ENCODE measurements at regions not wholly inside any gene's neighbourhood (a gene's known extent, or its start where the extent isn't known, plus 50 kb on each side); places are given as distances from the start of the nearest gene placed in this dataset.

DNA sequence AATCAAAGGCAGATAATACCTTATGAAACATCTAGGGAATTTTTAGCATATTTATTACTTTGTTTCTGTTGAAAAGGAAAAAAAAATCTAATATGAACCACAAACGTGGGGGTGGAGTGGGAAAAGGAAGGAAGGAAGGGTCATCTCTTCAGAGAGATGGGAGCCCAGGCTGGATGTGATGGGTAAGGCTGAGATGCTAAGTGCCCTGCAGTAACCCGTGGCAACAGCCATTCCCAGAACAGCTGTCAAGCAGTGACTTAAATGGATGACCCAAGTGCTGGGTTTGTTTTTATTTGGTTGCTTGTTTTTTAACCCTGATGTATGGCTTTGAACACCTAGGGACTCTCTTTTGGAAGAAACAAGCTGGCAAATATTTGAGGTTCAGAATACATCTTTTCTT is 50.7 kb upstream of the KLF7 start:
- Histone ChIP-seq H3K27ac (ENCODE audit: low read depth in 1 of 2, low read length in 2 of 2) (no peak overlapping the region), H3K4me1 (ENCODE audit: control insufficient read depth in 1 of 2, insufficient read depth in 2 of 2, low read length in 2 of 2) (no peaks in the 10 kb centered on the region), H3K4me3 (ENCODE audit: low read length in 2 of 2) (no peak overlapping the region), H3K36me3 (ENCODE audit: control insufficient read depth in 1 of 2, insufficient read depth in 2 of 2, low read length in 1 of 2) (no peaks in the 10 kb centered on the region), H3K27me3 (ENCODE audit: control insufficient read depth in 1 of 2, insufficient read depth in 2 of 2, low read length in 1 of 2) (no peaks in the 10 kb centered on the region), H3K9me3 (ENCODE audit: control insufficient read depth, low read length) (no peaks in the 10 kb centered on the region)
- intact Hi-C loops (cut with DNase I) = no loop called here
- no peak for ATAC-seq (ENCODE audit: low FRiP score)
- 11 to 14% methylated on average over 2 of the region's 2 CpGs for WGBS, 2 donors
- DNase-seq = no peak

DNA sequence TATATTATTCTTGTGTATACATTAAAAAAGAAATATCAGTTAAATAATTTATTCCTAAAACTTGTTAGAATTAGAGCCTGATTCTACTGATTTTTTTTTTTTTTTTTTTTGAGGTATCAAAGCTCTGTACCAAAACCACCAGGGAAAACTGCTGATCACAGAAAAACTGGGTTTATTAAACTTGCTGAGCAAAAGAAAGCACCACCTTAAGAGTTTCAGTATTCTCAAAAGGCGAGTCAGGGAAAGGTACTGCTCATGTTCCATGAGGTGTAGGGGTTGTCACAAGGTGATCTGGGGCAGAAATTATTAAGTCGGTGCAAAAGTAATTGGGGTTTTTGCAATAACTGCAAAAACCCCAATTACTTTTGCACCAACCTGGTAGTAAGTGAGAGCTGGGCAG is 51.7 kb upstream of the KLF7 start:
- no peaks in the 10 kb centered on the region for H3K4me1 ChIP-seq (ENCODE audit: control insufficient read depth in 1 of 2, insufficient read depth in 2 of 2, low read length in 2 of 2)
- 88 to 98% methylated on average over 2 of the region's 2 CpGs for WGBS, 2 donors
- DNase-seq (no peak), ATAC-seq (ENCODE audit: low FRiP score) (no peak)
- no peaks in the 10 kb centered on the region for H3K36me3 ChIP-seq (ENCODE audit: control insufficient read depth in 1 of 2, insufficient read depth in 2 of 2, low read length in 1 of 2)
- H3K9me3 ChIP-seq (ENCODE audit: control insufficient read depth, low read length) = no peaks in the 10 kb centered on the region
- H3K27ac ChIP-seq (ENCODE audit: low read depth in 1 of 2, low read length in 2 of 2) = no peak overlapping the region
- H3K27me3 ChIP-seq (ENCODE audit: control insufficient read depth in 1 of 2, insufficient read depth in 2 of 2, low read length in 1 of 2) = no peaks in the 10 kb centered on the region
- intact Hi-C loops (cut with DNase I) = no loop called here
- H3K4me3 ChIP-seq (ENCODE audit: low read length in 2 of 2) = no peak overlapping the region

DNA sequence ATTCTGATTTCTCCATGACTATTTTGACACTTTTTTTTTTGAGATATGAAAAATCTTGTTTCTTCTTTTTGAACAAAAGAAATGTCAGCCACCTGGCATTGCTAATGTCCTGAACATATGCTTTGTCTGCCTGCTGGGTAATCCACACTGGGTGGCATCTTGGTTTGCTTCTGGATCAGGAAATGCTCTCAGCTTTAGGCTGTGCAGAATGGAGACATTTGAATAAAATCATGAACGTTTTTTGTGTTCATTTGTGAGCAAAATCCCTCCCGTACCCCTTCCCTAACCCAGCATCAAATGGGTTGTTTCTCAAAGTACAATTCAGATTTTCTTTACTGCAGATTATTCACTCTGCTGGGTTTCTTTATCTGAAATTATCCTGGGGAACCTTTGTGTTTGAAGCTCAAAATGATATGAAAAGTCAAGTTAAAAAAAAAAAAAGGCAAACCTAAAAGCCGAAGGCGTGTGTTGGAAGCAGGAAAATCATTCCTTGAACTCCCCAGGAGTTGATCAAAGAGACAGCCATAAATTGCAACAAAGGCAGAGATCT is 53.4 kb upstream of the KLF7 start:
- H3K4me3 ChIP-seq (ENCODE audit: low read length in 2 of 2) = no peak overlapping the region
- intact Hi-C loops (cut with DNase I) = no loop called here
- no peaks in the 10 kb centered on the region for H3K4me1 ChIP-seq (ENCODE audit: control insufficient read depth in 1 of 2, insufficient read depth in 2 of 2, low read length in 2 of 2)
- WGBS, 2 donors = 56 to 66% methylated on average over 4 of the region's 4 CpGs
- H3K36me3 ChIP-seq (ENCODE audit: control insufficient read depth in 1 of 2, insufficient read depth in 2 of 2, low read length in 1 of 2) = no peaks in the 10 kb centered on the region
- no peak for ATAC-seq (ENCODE audit: low FRiP score)
- DNase-seq = no peak
- H3K9me3 ChIP-seq (ENCODE audit: control insufficient read depth, low read length) = no peaks in the 10 kb centered on the region
- no peak overlapping the region for H3K27ac ChIP-seq (ENCODE audit: low read depth in 1 of 2, low read length in 2 of 2)
- no peaks in the 10 kb centered on the region for H3K27me3 ChIP-seq (ENCODE audit: control insufficient read depth in 1 of 2, insufficient read depth in 2 of 2, low read length in 1 of 2)

DNA sequence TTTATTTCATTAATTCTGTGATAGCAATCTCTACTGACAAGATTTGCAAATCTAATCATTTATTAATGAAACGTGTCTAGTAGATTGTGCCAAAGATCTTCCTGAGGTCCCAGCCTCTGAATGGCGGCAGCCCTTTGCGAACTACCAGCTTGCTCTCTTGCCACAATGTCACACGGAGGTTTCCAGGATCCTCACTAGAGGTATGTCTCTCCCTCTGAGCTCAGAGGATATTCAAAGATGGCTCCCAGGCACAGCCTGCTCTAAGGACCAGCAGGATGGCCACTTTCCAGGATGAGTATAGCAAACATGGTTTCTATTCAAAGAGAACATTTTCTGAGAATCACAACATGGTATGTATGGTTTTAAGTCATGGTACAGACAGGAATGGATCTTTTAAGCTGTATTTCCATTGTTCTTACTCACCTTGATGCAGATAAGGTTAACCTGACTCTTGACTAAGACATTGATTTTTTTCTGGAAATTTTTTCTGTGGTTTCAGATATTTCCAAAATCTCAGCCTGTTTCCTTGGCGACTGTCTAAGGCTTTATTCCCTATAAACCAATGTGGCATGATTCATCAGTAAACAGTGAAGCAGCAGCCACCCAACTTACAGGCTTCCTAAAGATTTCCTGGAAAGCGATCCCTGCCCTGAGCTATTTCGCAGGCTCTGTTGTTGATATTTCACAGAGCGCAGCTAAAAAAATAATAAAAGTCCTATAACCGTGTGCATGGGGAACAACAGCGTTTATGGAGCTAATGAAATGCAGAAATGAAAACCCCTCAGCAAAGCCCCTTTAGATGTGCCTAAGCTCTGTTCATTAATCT is 54.1 kb upstream of the KLF7 start:
- intact Hi-C loops (cut with DNase I) = no loop called here
- Histone ChIP-seq H3K4me1 (ENCODE audit: control insufficient read depth in 1 of 2, insufficient read depth in 2 of 2, low read length in 2 of 2) (peaks cover 1% of the 10 kb centered on the region in 2 donors), H3K4me3 (ENCODE audit: low read length in 2 of 2) (no peak overlapping the region), H3K27ac (ENCODE audit: low read depth in 1 of 2, low read length in 2 of 2) (no peak overlapping the region), H3K36me3 (ENCODE audit: control insufficient read depth in 1 of 2, insufficient read depth in 2 of 2, low read length in 1 of 2) (no peaks in the 10 kb centered on the region), H3K27me3 (ENCODE audit: control insufficient read depth in 1 of 2, insufficient read depth in 2 of 2, low read length in 1 of 2) (no peaks in the 10 kb centered on the region), H3K9me3 (ENCODE audit: control insufficient read depth, low read length) (no peaks in the 10 kb centered on the region)
- 32 to 41% methylated on average over 10 of the region's 10 CpGs for WGBS, 2 donors
- no peak for ATAC-seq (ENCODE audit: low FRiP score)
- DNase-seq = no peak

DNA sequence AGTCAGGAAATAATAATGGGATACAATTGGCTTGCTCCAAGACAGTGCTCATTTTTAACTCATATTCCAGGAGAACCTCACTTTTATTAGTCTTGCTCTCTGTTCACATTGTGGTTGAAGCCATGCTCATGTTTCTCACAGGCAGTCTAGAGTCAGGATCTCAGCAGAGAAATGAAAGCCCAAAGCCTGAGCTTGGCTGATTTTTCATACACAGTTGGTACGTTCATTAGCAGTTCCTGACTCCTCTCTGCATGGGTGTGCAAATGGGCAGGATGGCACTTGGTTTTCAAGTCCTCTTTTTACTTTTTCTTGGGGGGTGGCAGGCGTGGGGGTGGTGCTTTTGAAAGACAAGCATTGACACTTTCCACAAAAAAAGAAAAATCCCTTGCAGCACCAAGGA is 56.0 kb upstream of the KLF7 start:
- H3K9me3 ChIP-seq (ENCODE audit: control insufficient read depth, low read length) = no peaks in the 10 kb centered on the region
- no peak overlapping the region for H3K4me3 ChIP-seq (ENCODE audit: low read length in 2 of 2)
- H3K4me1 ChIP-seq (ENCODE audit: control insufficient read depth in 1 of 2, insufficient read depth in 2 of 2, low read length in 2 of 2) = peaks cover 1 to 4% of the 10 kb centered on the region in 2 donors
- ATAC-seq (ENCODE audit: low FRiP score) = no peak
- no peaks in the 10 kb centered on the region for H3K36me3 ChIP-seq (ENCODE audit: control insufficient read depth in 1 of 2, insufficient read depth in 2 of 2, low read length in 1 of 2)
- no peaks in the 10 kb centered on the region for H3K27me3 ChIP-seq (ENCODE audit: control insufficient read depth in 1 of 2, insufficient read depth in 2 of 2, low read length in 1 of 2)
- no peak for DNase-seq
- WGBS, 2 donors = 43 to 57% methylated on average over 2 of the region's 2 CpGs
- intact Hi-C loops (cut with DNase I) = no loop called here
- H3K27ac ChIP-seq (ENCODE audit: low read depth in 1 of 2, low read length in 2 of 2) = no peak overlapping the region

DNA sequence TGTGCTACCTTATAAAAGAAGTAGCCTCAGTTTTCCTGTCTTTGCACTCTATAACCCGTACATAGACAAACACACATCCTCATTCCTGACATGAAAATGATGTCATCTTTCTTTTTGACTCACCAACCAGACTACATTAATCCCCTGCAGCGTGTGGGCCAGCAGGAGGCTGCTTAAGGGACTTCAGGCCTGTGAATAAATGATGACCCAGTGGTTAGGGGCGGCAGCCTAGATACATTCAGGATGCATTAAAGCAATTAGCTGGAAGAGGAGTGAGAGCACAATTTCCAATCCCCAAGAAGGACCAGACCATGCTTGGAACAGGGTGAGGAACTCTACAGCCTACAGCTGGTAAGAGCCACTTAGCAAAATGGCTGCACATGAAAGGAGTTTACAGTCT is 57.3 kb upstream of the KLF7 start:
- ATAC-seq (ENCODE audit: low FRiP score) (no peak), DNase-seq (no peak)
- no peak overlapping the region for H3K27ac ChIP-seq (ENCODE audit: low read depth in 1 of 2, low read length in 2 of 2)
- H3K36me3 ChIP-seq (ENCODE audit: control insufficient read depth in 1 of 2, insufficient read depth in 2 of 2, low read length in 1 of 2) = no peaks in the 10 kb centered on the region
- no peaks in the 10 kb centered on the region for H3K9me3 ChIP-seq (ENCODE audit: control insufficient read depth, low read length)
- 93 to 94% methylated on average over 3 of the region's 3 CpGs for WGBS, 2 donors
- H3K4me3 ChIP-seq (ENCODE audit: low read length in 2 of 2) = no peak overlapping the region
- intact Hi-C loops (cut with DNase I) = no loop called here
- no peaks in the 10 kb centered on the region for H3K27me3 ChIP-seq (ENCODE audit: control insufficient read depth in 1 of 2, insufficient read depth in 2 of 2, low read length in 1 of 2)
- H3K4me1 ChIP-seq (ENCODE audit: control insufficient read depth in 1 of 2, insufficient read depth in 2 of 2, low read length in 2 of 2) = peaks cover 1 to 4% of the 10 kb centered on the region in 2 donors

DNA sequence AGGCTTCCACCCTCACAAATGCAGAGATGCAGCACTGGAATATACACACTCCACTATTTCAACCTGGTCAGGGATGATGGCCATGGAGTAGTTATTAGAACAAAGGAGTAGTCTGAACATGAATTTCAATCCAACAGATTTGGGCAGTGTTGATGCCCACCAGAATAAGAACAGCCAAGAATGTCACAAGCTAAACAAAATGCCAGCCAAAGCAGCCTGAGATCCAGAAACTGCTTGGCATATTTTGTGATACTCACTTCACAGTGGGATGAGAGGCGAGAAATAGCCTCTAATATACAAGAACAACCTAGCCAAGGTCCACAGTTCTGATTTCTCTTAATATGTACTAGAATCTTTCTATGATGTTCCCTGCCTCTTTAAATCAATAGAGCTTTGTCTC is 58.6 kb upstream of the KLF7 start:
- DNase-seq (no peak), ATAC-seq (ENCODE audit: low FRiP score) (no peak)
- no peaks in the 10 kb centered on the region for H3K9me3 ChIP-seq (ENCODE audit: control insufficient read depth, low read length)
- H3K36me3 ChIP-seq (ENCODE audit: control insufficient read depth in 1 of 2, insufficient read depth in 2 of 2, low read length in 1 of 2) = no peaks in the 10 kb centered on the region
- no peak overlapping the region for H3K27ac ChIP-seq (ENCODE audit: low read depth in 1 of 2, low read length in 2 of 2)
- H3K27me3 ChIP-seq (ENCODE audit: control insufficient read depth in 1 of 2, insufficient read depth in 2 of 2, low read length in 1 of 2) = no peaks in the 10 kb centered on the region
- 4 to 16% methylated on average over 1 of the region's 1 CpG for WGBS, 2 donors
- H3K4me3 ChIP-seq (ENCODE audit: low read length in 2 of 2) = no peak overlapping the region
- intact Hi-C loops (cut with DNase I) = no loop called here
- H3K4me1 ChIP-seq (ENCODE audit: control insufficient read depth in 1 of 2, insufficient read depth in 2 of 2, low read length in 2 of 2) = peaks cover 1 to 4% of the 10 kb centered on the region in 2 donors

DNA sequence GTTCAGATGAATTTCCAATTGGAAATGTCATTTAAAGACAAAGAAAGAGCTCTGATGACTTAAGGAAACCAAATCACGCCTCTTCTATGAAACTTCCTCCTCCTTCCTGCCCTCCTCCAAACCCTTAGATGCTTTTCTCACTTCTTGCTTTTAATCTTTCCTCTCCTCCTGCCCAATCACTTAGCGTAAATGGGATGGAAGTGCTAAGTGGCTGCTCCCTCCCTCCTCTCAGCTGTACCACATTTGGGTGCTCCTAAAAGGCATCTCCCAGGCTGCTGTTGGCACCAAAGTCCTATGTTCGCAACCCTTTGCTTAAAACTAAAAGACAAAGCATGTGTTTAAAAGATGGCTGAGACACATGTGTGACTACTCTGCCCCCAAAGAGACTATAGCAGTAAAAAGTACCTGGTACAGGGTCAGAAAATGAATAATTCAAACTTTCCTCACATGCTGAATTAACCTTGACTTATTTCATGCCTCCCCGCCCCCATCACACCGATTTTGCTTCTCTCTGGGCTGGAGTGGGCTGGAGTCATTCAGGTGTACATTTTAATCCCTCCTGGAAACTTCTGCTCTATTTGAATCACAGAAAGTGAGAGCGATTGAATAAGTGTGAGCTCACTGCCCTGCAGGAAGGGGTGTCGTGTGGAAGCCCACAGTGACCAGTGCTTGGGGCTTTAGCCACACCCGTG is 59.2 kb upstream of the KLF7 start:
- Histone ChIP-seq H3K4me1 (ENCODE audit: control insufficient read depth in 1 of 2, insufficient read depth in 2 of 2, low read length in 2 of 2) (peaks cover 1 to 4% of the 10 kb centered on the region in 2 donors), H3K27ac (ENCODE audit: low read depth in 1 of 2, low read length in 2 of 2) (no peak overlapping the region), H3K4me3 (ENCODE audit: low read length in 2 of 2) (no peak overlapping the region), H3K27me3 (ENCODE audit: control insufficient read depth in 1 of 2, insufficient read depth in 2 of 2, low read length in 1 of 2) (no peaks in the 10 kb centered on the region), H3K9me3 (ENCODE audit: control insufficient read depth, low read length) (no peaks in the 10 kb centered on the region), H3K36me3 (ENCODE audit: control insufficient read depth in 1 of 2, insufficient read depth in 2 of 2, low read length in 1 of 2) (no peaks in the 10 kb centered on the region)
- intact Hi-C loops (cut with DNase I) = no loop called here
- WGBS, 2 donors = 47 to 49% methylated on average over 8 of the region's 8 CpGs
- DNase-seq (no peak), ATAC-seq (ENCODE audit: low FRiP score) (no peak)

DNA sequence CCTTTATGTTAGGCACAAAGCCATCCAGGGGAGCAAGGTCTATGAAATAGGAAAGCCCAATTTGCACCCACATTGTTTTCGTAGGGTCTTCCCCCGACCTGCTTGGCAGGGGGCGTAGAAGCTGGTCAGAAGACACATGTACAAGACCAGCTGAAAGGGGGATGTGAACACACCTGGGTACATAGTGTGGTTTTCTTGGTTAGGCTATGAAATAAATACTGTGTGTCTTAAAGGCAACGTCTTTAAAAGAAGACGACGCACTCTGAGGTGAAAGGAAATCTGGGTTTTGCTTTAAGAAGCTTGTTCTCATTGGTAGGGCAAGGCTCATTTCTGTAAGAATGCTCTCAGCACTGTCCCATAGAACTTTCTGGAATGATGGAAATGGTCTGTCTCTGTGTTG is 60.0 kb upstream of the KLF7 start:
- H3K4me1 ChIP-seq (ENCODE audit: control insufficient read depth in 1 of 2, insufficient read depth in 2 of 2, low read length in 2 of 2) = peaks cover 1 to 4% of the 10 kb centered on the region in 2 donors
- ATAC-seq (ENCODE audit: low FRiP score) (no peak), DNase-seq (no peak)
- intact Hi-C loops (cut with DNase I) = no loop called here
- no peak overlapping the region for H3K27ac ChIP-seq (ENCODE audit: low read depth in 1 of 2, low read length in 2 of 2)
- H3K27me3 ChIP-seq (ENCODE audit: control insufficient read depth in 1 of 2, insufficient read depth in 2 of 2, low read length in 1 of 2) = no peaks in the 10 kb centered on the region
- peaks cover 1% of the 10 kb centered on the region for H3K9me3 ChIP-seq (ENCODE audit: control insufficient read depth, low read length)
- H3K4me3 ChIP-seq (ENCODE audit: low read length in 2 of 2) = no peak overlapping the region
- WGBS, 2 donors = 82 to 85% methylated on average over 6 of the region's 6 CpGs
- H3K36me3 ChIP-seq (ENCODE audit: control insufficient read depth in 1 of 2, insufficient read depth in 2 of 2, low read length in 1 of 2) = no peaks in the 10 kb centered on the region
